ENCODE measurements at regions not wholly inside any gene's neighbourhood (a gene's known extent, or its start where the extent isn't known, plus 50 kb on each side); places are given as distances from the start of the nearest gene placed in this dataset.

DNA sequence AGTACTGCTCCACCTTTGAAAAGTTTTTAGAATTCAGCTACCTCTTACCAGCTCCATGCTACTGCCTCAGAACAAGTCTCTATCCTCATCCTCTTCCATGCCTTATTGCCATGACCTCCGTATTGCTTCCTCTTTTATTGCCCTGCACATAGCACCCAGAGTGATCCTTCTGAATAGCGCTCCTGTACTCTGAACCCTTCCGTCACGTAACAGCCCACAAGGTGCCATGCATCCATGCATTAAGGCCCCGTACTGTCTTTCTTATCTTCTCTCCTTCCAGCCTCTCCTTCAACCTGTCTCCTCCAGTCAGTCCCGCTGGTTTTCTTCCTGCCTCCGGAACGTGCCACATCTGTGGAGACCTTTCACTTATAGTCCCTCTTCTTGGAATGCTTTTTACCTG lies 273.3 kb upstream of the SEMA6A start:
- H3K4me3 ChIP-seq, result no peak overlapping the region
- no peaks in the 10 kb centered on the region for H3K9me3 ChIP-seq (ENCODE audit: low read depth)
- no peaks in the 10 kb centered on the region for H3K79me2 ChIP-seq (ENCODE audit: low read depth)
- DNase-seq (ENCODE audit: low spot score), result no peak
- H3K4me3 Mint-ChIP-seq, result no peak overlapping the region
- H3K27ac ChIP-seq, result no peak overlapping the region
- TF ChIP-seq EZH2 (IDR thresholded peaks at IDR 0.05) (no peak), EZH2phosphoT487 (IDR thresholded peaks at IDR 0.05) (no peak)
- TF ChIP-seq, protein P1, sequence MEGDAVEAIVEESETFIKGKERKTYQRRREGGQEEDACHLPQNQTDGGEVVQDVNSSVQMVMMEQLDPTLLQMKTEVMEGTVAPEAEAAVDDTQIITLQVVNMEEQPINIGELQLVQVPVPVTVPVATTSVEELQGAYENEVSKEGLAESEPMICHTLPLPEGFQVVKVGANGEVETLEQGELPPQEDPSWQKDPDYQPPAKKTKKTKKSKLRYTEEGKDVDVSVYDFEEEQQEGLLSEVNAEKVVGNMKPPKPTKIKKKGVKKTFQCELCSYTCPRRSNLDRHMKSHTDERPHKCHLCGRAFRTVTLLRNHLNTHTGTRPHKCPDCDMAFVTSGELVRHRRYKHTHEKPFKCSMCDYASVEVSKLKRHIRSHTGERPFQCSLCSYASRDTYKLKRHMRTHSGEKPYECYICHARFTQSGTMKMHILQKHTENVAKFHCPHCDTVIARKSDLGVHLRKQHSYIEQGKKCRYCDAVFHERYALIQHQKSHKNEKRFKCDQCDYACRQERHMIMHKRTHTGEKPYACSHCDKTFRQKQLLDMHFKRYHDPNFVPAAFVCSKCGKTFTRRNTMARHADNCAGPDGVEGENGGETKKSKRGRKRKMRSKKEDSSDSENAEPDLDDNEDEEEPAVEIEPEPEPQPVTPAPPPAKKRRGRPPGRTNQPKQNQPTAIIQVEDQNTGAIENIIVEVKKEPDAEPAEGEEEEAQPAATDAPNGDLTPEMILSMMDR (IDR thresholded peaks at IDR 0.05), result no peak
- H3K27me3 ChIP-seq, result no peaks in the 10 kb centered on the region
- no peaks in the 10 kb centered on the region for H3K36me3 ChIP-seq
- H4K20me1 ChIP-seq (ENCODE audit: low read depth), result no peaks in the 10 kb centered on the region
- peaks cover 4% of the 10 kb centered on the region for H3K4me1 Mint-ChIP-seq
- no peak overlapping the region for H3K27ac Mint-ChIP-seq
- no peaks in the 10 kb centered on the region for H3K4me1 ChIP-seq
- peaks cover 6% of the 10 kb centered on the region for H3K27me3 Mint-ChIP-seq (ENCODE audit: insufficient read depth, low read depth)
- no peaks in the 10 kb centered on the region for H3F3A ChIP-seq (ENCODE audit: low read depth)
- H2AFZ ChIP-seq (replicated peaks), result no peak overlapping the region
- H3K9ac ChIP-seq, result no peak overlapping the region
- H3K9me3 Mint-ChIP-seq, result no peaks in the 10 kb centered on the region
- H3K36me3 Mint-ChIP-seq, result no peaks in the 10 kb centered on the region
- no peak overlapping the region for H3K4me2 ChIP-seq

DNA sequence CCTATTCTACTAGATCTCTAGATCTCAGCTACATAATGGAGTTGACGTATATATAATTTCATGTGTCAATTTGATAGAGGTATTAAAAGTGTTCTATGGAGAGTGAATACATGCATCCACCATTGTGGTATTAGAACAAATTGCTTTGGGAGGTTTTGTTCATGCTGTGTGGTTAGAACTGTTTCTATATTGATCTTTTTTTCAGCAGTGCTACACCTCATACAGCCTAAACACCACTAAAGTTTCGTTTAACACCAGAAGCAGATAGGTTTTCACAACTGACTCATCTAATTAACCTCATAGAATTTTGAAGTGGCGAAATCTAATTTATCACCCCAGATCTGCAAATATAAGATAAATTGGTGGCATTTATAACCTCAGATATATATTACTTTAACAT lies 269.4 kb upstream of the SEMA6A start:
- Mint-ChIP-seq H3K9me3 (peaks cover 3% of the 10 kb centered on the region), H3K4me3 (no peak overlapping the region), H3K27ac (no peak overlapping the region), H3K4me1 (no peaks in the 10 kb centered on the region), H3K27me3 (ENCODE audit: insufficient read depth, low read depth) (peaks cover 3% of the 10 kb centered on the region), H3K36me3 (no peaks in the 10 kb centered on the region)
- Histone ChIP-seq H3F3A (ENCODE audit: low read depth) (no peaks in the 10 kb centered on the region), H2AFZ (replicated peaks) (no peak overlapping the region), H3K4me1 (no peaks in the 10 kb centered on the region), H3K9ac (no peak overlapping the region), H3K27ac (no peak overlapping the region), H3K4me2 (no peak overlapping the region), H3K27me3 (no peaks in the 10 kb centered on the region), H3K79me2 (ENCODE audit: low read depth) (no peaks in the 10 kb centered on the region), H4K20me1 (ENCODE audit: low read depth) (no peaks in the 10 kb centered on the region), H3K9me3 (ENCODE audit: low read depth) (no peaks in the 10 kb centered on the region), H3K36me3 (no peaks in the 10 kb centered on the region), H3K4me3 (no peak overlapping the region)
- DNase-seq (ENCODE audit: low spot score), result no peak
- TF ChIP-seq, protein P1 (IDR thresholded peaks at IDR 0.05), result no peak
- TF ChIP-seq EZH2 (IDR thresholded peaks at IDR 0.05) (no peak), EZH2phosphoT487 (IDR thresholded peaks at IDR 0.05) (no peak)

DNA sequence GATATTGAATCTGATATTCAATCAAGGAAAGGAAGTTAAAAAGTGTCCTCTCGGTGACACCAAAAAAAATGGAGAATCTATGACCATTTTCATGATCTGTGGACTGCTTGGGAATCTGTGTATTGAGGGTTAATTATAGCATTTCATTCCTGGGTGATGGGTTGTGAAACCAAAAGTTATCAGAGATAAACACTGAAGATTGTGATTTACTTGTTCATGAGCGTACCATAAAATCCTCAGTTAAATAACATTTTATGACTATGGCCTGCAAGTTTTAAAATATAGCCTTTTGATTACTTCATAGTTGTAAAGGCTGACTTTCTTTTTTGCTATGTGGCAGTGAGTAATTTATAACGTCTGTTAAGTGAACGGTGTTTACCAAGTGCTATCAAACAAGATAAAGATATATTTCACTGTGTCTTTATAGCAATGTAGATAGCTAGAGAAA lies 267.9 kb upstream of the SEMA6A start:
- H3K27me3 ChIP-seq, result no peaks in the 10 kb centered on the region
- Mint-ChIP-seq H3K27me3 (ENCODE audit: insufficient read depth, low read depth) (peaks cover 3% of the 10 kb centered on the region), H3K4me1 (no peaks in the 10 kb centered on the region), H3K36me3 (no peaks in the 10 kb centered on the region), H3K9me3 (peaks cover 3% of the 10 kb centered on the region), H3K4me3 (no peak overlapping the region), H3K27ac (no peak overlapping the region)
- H3K27ac ChIP-seq, result no peak overlapping the region
- no peaks in the 10 kb centered on the region for H4K20me1 ChIP-seq (ENCODE audit: low read depth)
- no peaks in the 10 kb centered on the region for H3F3A ChIP-seq (ENCODE audit: low read depth)
- no peaks in the 10 kb centered on the region for H3K4me1 ChIP-seq
- no peak for TF ChIP-seq EZH2 (IDR thresholded peaks at IDR 0.05)
- TF ChIP-seq, protein P1 (IDR thresholded peaks at IDR 0.05), result no peak
- TF ChIP-seq EZH2phosphoT487 (IDR thresholded peaks at IDR 0.05), result no peak
- no peak overlapping the region for H3K4me3 ChIP-seq
- H3K9me3 ChIP-seq (ENCODE audit: low read depth), result no peaks in the 10 kb centered on the region
- no peak overlapping the region for H2AFZ ChIP-seq (replicated peaks)
- H3K79me2 ChIP-seq (ENCODE audit: low read depth), result no peaks in the 10 kb centered on the region
- DNase-seq (ENCODE audit: low spot score), result no peak
- no peaks in the 10 kb centered on the region for H3K36me3 ChIP-seq
- no peak overlapping the region for H3K4me2 ChIP-seq
- no peak overlapping the region for H3K9ac ChIP-seq

All from neural progenitor cell (in vitro differentiated cells).